ENCODE measurements at regions not wholly inside any gene's neighbourhood (a gene's known extent, or its start where the extent isn't known, plus 50 kb on each side); places are given as distances from the start of the nearest gene placed in this dataset.

DNA sequence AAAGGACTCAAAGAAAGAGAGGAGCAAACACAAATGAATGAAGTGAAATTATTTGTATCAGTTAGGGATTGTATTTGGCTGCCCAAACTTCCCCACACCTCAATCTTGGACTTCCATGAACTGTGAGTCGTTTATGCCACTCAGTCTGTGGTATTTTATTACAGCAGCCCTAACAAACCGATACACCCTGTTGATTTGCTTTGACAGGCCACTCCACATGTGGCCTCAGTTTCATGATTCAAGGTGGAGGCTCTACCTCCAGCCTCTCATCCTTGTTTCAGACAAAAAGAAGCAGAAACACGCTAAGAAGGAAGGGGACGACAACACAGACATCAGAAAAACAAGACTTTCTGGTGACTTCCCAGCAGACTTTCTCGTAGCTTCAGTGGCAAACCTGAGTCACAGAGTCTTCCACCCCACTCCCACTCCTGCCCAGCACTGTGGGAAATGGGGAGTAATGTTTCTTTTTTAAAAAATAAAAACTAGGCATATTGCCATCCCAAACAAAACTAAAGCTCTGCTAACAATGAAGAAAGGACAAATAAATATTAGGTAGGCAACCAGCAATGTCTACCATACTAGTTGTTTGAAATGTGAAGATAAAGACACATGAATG, 52.2 kb upstream of the ABCA1 start:
- no peaks in the 10 kb centered on the region for H3K9me3 ChIP-seq

DNA sequence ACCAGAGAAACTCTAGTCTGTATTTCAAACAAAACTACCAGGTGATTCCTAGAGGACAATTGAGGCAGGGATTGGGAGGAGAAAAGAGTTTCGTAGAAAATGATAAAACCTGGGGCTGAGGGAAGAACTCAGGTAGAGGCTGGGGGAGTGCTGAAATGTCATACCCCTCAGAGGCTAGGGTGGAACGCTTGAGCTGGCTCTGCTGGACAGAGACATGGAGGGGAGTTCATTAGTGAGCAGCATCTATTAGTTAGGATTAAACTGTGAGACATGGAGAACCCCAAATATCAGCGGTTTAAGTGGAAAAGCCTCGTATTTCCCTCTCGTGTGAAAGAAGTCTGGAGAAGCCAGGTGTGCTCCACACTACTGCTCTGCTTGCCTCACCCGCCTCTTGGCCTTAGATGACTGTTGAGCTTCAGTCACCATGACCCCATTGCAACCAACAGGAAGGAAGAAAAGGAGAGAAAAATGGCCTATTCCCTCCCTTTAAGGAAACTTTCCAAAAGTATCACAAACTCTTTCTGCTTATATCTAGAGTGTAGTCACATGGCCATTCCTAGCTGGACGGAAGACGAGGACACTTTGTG, 53.7 kb upstream of the ABCA1 start:
- no peaks in the 10 kb centered on the region for H3K36me3 ChIP-seq
- no peak overlapping the region for H3K4me3 ChIP-seq
- DNase-seq: no peak
- TF ChIP-seq POLR2A (IDR thresholded peaks at IDR 0.05): no peak
- TF ChIP-seq, protein P1, sequence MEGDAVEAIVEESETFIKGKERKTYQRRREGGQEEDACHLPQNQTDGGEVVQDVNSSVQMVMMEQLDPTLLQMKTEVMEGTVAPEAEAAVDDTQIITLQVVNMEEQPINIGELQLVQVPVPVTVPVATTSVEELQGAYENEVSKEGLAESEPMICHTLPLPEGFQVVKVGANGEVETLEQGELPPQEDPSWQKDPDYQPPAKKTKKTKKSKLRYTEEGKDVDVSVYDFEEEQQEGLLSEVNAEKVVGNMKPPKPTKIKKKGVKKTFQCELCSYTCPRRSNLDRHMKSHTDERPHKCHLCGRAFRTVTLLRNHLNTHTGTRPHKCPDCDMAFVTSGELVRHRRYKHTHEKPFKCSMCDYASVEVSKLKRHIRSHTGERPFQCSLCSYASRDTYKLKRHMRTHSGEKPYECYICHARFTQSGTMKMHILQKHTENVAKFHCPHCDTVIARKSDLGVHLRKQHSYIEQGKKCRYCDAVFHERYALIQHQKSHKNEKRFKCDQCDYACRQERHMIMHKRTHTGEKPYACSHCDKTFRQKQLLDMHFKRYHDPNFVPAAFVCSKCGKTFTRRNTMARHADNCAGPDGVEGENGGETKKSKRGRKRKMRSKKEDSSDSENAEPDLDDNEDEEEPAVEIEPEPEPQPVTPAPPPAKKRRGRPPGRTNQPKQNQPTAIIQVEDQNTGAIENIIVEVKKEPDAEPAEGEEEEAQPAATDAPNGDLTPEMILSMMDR (IDR thresholded peaks at IDR 0.05): no peak
- no peak overlapping the region for H3K27ac ChIP-seq
- no peaks in the 10 kb centered on the region for H3K9me3 ChIP-seq
- peaks cover 0 to 9% (median 0%) of the 10 kb centered on the region in 4 donors for H3K4me1 ChIP-seq
- no peaks in the 10 kb centered on the region for H3K27me3 ChIP-seq

More for the DNA sequence above, 52.2 kb upstream of the ABCA1 start:
- no peaks in the 10 kb centered on the region for H3K36me3 ChIP-seq
- TF ChIP-seq, protein P1 (IDR thresholded peaks at IDR 0.05): no peak
- TF ChIP-seq POLR2A (IDR thresholded peaks at IDR 0.05): no peak
- no peak overlapping the region for H3K4me3 ChIP-seq
- H3K27ac ChIP-seq: no peak overlapping the region
- H3K4me1 ChIP-seq: peaks cover 0 to 9% (median 0%) of the 10 kb centered on the region in 4 donors
- H3K27me3 ChIP-seq: no peaks in the 10 kb centered on the region
- DNase-seq: no peak

DNA sequence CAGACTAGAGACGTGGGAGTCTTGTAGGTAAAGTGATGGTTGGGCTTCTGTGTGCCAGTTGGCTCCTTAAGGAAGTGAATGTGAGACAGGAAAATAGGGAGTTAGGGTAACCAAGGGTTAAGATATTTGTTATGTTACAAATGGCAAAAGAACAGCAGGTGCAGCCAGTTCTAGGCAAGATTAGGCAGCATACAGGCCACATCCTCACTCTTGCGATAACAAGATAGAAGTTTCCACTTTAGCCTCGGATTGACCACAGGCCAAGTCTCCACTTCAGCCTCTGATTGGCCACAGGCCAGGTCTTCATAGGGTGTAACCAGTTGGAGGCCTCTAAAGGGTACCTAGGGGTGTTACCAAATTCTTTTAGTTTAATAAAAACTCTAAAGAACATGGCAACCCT, 54.6 kb upstream of the ABCA1 start:
- Histone ChIP-seq H3K9me3 (no peaks in the 10 kb centered on the region), H3K4me3 (no peak overlapping the region), H3K27ac (peak overlapping the region in 1 of 4 donors; percentile 17), H3K4me1 (peaks cover 0 to 9% (median 0%) of the 10 kb centered on the region in 4 donors), H3K36me3 (no peaks in the 10 kb centered on the region), H3K27me3 (no peaks in the 10 kb centered on the region)
- no peak for TF ChIP-seq POLR2A (IDR thresholded peaks at IDR 0.05)
- TF ChIP-seq, protein P1 (IDR thresholded peaks at IDR 0.05): no peak
- DNase-seq: no peak

DNA sequence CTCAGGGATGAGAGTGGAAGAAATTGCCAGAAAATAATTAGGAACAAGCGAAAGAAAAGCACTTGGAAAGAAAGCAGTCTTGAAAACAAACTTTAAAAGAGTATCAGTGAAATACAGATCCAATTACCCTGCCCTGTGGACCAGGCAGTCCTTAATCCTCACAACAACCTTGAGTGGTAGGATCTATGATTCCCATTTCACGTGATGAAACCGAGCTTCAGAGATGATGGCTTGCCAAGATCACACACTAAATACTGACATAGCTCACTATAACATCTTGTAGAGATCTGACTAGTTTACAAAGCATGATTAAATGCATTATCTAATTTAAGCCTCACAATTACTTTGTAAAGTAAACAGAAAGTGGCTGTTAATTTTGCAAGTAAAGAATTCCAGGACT, 55.5 kb upstream of the ABCA1 start:
- Histone ChIP-seq H3K27ac (peak overlapping the region in 2 of 4 donors; percentile 2 to 17), H3K9me3 (no peaks in the 10 kb centered on the region), H3K36me3 (no peaks in the 10 kb centered on the region), H3K4me3 (no peak overlapping the region), H3K27me3 (no peaks in the 10 kb centered on the region), H3K4me1 (peaks cover 0 to 9% (median 0%) of the 10 kb centered on the region in 4 donors)
- DNase-seq: no peak
- TF ChIP-seq POLR2A (IDR thresholded peaks at IDR 0.05): no peak
- TF ChIP-seq, protein P1 (IDR thresholded peaks at IDR 0.05): no peak

DNA sequence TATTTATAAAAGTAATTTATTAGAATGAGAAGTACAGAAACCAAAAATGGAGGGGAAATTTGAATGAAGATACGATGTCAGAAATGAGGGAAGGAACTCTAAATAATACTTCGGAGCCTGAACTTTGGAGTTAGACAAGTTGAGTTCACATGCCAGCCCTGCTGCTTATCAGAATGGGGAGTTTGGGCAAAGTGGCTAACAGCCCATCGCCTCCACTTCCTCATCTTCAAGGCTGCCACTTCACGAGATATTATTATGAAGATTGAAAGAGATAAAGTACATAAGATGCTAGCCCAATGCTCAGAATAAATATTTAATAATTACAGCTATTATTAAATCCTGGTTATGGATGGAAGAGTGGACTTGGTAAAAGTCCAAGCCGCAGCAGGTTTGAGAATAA, 56.2 kb upstream of the ABCA1 start:
- no peak for TF ChIP-seq POLR2A (IDR thresholded peaks at IDR 0.05)
- Histone ChIP-seq H3K27me3 (no peaks in the 10 kb centered on the region), H3K4me1 (peaks cover 0 to 9% (median 0%) of the 10 kb centered on the region in 4 donors), H3K4me3 (no peak overlapping the region), H3K9me3 (no peaks in the 10 kb centered on the region), H3K36me3 (no peaks in the 10 kb centered on the region), H3K27ac (no peak overlapping the region)
- no peak for DNase-seq

DNA sequence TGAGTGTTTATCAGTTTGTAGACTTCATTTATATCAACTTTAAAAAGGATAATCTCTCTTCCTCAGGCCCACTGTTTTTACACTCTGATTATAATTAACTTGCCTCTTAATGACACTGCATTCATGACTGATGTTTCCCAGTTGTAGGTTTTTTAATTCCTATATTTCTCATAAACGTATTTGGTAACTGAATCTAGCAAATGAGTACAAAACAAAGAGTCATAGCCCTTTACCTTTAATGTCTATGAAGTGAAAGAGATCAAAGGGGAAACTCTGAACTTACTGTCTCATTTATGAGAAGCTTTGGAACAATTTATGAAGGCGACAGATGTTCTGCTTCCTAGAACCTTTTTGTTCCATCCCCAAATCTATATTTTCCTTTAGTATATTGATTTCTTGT, 56.6 kb upstream of the ABCA1 start:
- no peak for DNase-seq
- no peak overlapping the region for H3K27ac ChIP-seq
- no peaks in the 10 kb centered on the region for H3K36me3 ChIP-seq
- no peak overlapping the region for H3K4me3 ChIP-seq
- no peak for TF ChIP-seq POLR2A (IDR thresholded peaks at IDR 0.05)
- TF ChIP-seq, protein P1 (IDR thresholded peaks at IDR 0.05): no peak
- H3K27me3 ChIP-seq: no peaks in the 10 kb centered on the region
- no peaks in the 10 kb centered on the region for H3K9me3 ChIP-seq
- peaks cover 0 to 9% (median 0%) of the 10 kb centered on the region in 4 donors for H3K4me1 ChIP-seq

Measured in Peyer's patch (tissue), 4 donors.